SK-N-SH (cell line): ENCODE measurements at regions not wholly inside any gene's neighbourhood (a gene's known extent, or its start where the extent isn't known, plus 50 kb on each side); places are given as distances from the start of the nearest gene placed in this dataset.

Source experiments
- CTCF ChIA-PET: fragments of 300-600, 350-600 bp; formaldehyde crosslinking; extraction: SDS; loops from one replicate; lab custom pipeline; 2021; lab: Yijun Ruan, JAX
- POLR2A ChIA-PET: fragments of 350-600 bp; sonication (Branson Sonifier 250); formaldehyde crosslinking; extraction: SDS; loops from one replicate; lab custom pipeline; 2020; ENCODE audit warnings: antibody characterized with exemption, inconsistent platforms; lab: Yijun Ruan, JAX
- DNase-seq: peaks from one replicate; pipeline ENCODE4 v3.0.0; 2012
- H2AFZ ChIP-seq: fragments of 200-600 bp; sonication (generic); 2 replicates; pipeline ENCODE4 v1.8.1; 2016; ENCODE audit warnings: antibody characterized with exemption, mild to moderate bottlenecking, low read depth
- H3F3A ChIP-seq: fragments of 200-600 bp; sonication (generic); replicated peaks from 2 replicates; pipeline ENCODE3; 2016; ENCODE audit warnings: antibody characterized with exemption, mild to moderate bottlenecking; ENCODE audit not compliant: insufficient read depth
- H3K27ac ChIP-seq, 2 experiments: fragments of 200-500 bp in 1 of 2; fragments of 200-600 bp in 1 of 2; sonication (Bioruptor generic) in 1 of 2; sonication (generic), shearing (Covaris generic) in 1 of 2; 2 replicates each; pipeline versions ENCODE4 v1.5.1 to v1.6.1; 2014 to 2016; ENCODE audit warnings: low read depth in 2 of 2, inconsistent platforms in 1 of 2, low read length in 1 of 2, mild to moderate bottlenecking in 1 of 2, mixed read lengths in 1 of 2
- H3K27me3 ChIP-seq: fragments of 200-600 bp; sonication (generic), shearing (Covaris generic); 2 replicates; pipeline ENCODE4 v1.6.1; 2016; ENCODE audit warnings: mixed run types; ENCODE audit not compliant: insufficient read depth
- H3K36me3 ChIP-seq, 2 experiments: fragments of 200-500 bp in 1 of 2; fragments of 200-600 bp in 1 of 2; sonication (Bioruptor generic) in 1 of 2; sonication (generic) in 1 of 2; replicated peaks in 1 of 2; 2 replicates each; pipeline versions ENCODE3 to v1.5.1; 2014 to 2016; ENCODE audit warnings: low read length in 1 of 2, mild to moderate bottlenecking in 1 of 2; ENCODE audit not compliant: insufficient read depth in 2 of 2, control insufficient read depth in 1 of 2
- H3K4me1 ChIP-seq, 2 experiments: fragments of 200-500 bp in 1 of 2; fragments of 200-600 bp in 1 of 2; sonication (Bioruptor generic) in 1 of 2; sonication (generic), shearing (Covaris generic) in 1 of 2; 2 replicates each; pipeline versions ENCODE4 v1.5.1 to v1.6.1; 2014 to 2016; ENCODE audit warnings: low read depth in 1 of 2, low read length in 1 of 2, mixed run types in 1 of 2; ENCODE audit not compliant: insufficient read depth in 2 of 2, control insufficient read depth in 1 of 2
- H3K4me2 ChIP-seq: fragments of 200-600 bp; sonication (generic), shearing (Covaris generic); 2 replicates; pipeline ENCODE4 v1.6.1; 2017; ENCODE audit warnings: mixed run types
- H3K4me3 ChIP-seq, 2 experiments: fragments of 200-500 bp in 1 of 2; fragments of 200-600 bp in 1 of 2; sonication (Bioruptor generic) in 1 of 2; sonication (generic), shearing (Covaris generic) in 1 of 2; 2 replicates each; pipeline versions ENCODE4 v1.5.1 to v1.8.1; 2014 to 2016; ENCODE audit warnings: low read depth in 2 of 2, inconsistent platforms in 1 of 2, low read length in 1 of 2, mild to moderate bottlenecking in 1 of 2, mixed read lengths in 1 of 2, moderate library complexity in 1 of 2
- H3K79me2 ChIP-seq: fragments of 200-600 bp; sonication (generic); 2 replicates; pipeline ENCODE4 v1.8.1; 2017; ENCODE audit warnings: mild to moderate bottlenecking; ENCODE audit not compliant: insufficient read depth
- H3K9ac ChIP-seq: fragments of 200-600 bp; sonication (generic); 2 replicates; pipeline ENCODE4 v1.6.1; 2017; ENCODE audit warnings: mixed run types
- H3K9me2 ChIP-seq: fragments of 200-600 bp; sonication (generic); 2 replicates; pipeline ENCODE4 v1.6.1; 2017; ENCODE audit warnings: mixed run types
- H3K9me3 ChIP-seq: fragments of 200-600 bp; sonication (generic); 2 replicates; pipeline ENCODE4 v1.6.1; 2017; ENCODE audit warnings: mixed run types, mild to moderate bottlenecking, moderate library complexity
- H4K20me1 ChIP-seq: fragments of 200-600 bp; sonication (generic); 2 replicates; pipeline ENCODE4 v1.6.1; 2017; ENCODE audit warnings: mild to moderate bottlenecking, mixed run types; ENCODE audit not compliant: insufficient read depth
- CHD2 ChIP-seq: fragments of 150-350 bp; IDR thresholded peaks from 2 replicates; pipeline ENCODE4 v1.6.1; 2018; ENCODE audit warnings: low read length; ENCODE audit not compliant: partially characterized antibody
- ELF1 ChIP-seq: IDR thresholded peaks from 2 replicates; pipeline ENCODE4 v1.4.0; 2012
- EP300 ChIP-seq, 2 experiments: IDR thresholded peaks; 2 replicates each; pipeline versions ENCODE4 v1.4.0 to v1.6.1; 2012; ENCODE audit warnings: borderline replicate concordance in 1 of 2, low read depth in 1 of 2, low read length in 1 of 2
- EZH2phosphoT487 ChIP-seq: fragments of 200-600 bp; sonication (generic); IDR thresholded peaks from 2 replicates; pipeline ENCODE4 v1.6.1; 2017; ENCODE audit warnings: low read depth, mixed run types, mild to moderate bottlenecking, antibody characterized with exemption, moderate library complexity, borderline replicate concordance
- FOXM1 ChIP-seq: IDR thresholded peaks from 2 replicates; pipeline ENCODE4 v1.4.0; 2012; ENCODE audit warnings: low read depth, mild to moderate bottlenecking
- GATA2 ChIP-seq: sonication (generic); formaldehyde crosslinking; IDR thresholded peaks from 2 replicates; pipeline ENCODE4 v1.5.0; 2020; ENCODE audit warnings: mild to moderate bottlenecking, missing genetic modification reagents
- IRF3 ChIP-seq: fragments of 150-350 bp; IDR thresholded peaks from 2 replicates; pipeline ENCODE4 v1.6.1; 2016; ENCODE audit warnings: mild to moderate bottlenecking, low read depth, low read length
- JUND ChIP-seq: IDR thresholded peaks from 2 replicates; pipeline ENCODE4 v1.4.0; 2012
- MEF2A ChIP-seq: IDR thresholded peaks from 2 replicates; pipeline ENCODE4 v1.4.0; 2012; ENCODE audit warnings: low read depth, borderline replicate concordance
- MXI1 ChIP-seq: IDR thresholded peaks from 2 replicates; pipeline ENCODE4 v1.6.1; 2012; ENCODE audit warnings: mild to moderate bottlenecking, low read depth, low read length, improper control_type of control experiment
- NFIC ChIP-seq: IDR thresholded peaks from 2 replicates; pipeline ENCODE4 v1.4.0; 2012; ENCODE audit warnings: borderline replicate concordance
- POLR2AphosphoS5 ChIP-seq: IDR thresholded peaks from 2 replicates; pipeline ENCODE4 v1.6.1; 2012; ENCODE audit warnings: low read depth, low read length
- RAD21 ChIP-seq: IDR thresholded peaks from 2 replicates; pipeline ENCODE4 v1.6.1; 2012; ENCODE audit warnings: mild to moderate bottlenecking, low read length
- RCOR1 ChIP-seq: fragments of 150-350 bp; IDR thresholded peaks from 2 replicates; pipeline ENCODE4 v1.6.1; 2017; ENCODE audit warnings: antibody characterized with exemption, low read length
- REST ChIP-seq: IDR thresholded peaks from 2 replicates; pipeline ENCODE4 v1.6.1; 2012; ENCODE audit warnings: mild to moderate bottlenecking, low read depth, low read length, moderate library complexity
- RFX5 ChIP-seq: IDR thresholded peaks from 2 replicates; pipeline ENCODE4 v1.6.1; 2012; ENCODE audit warnings: mild to moderate bottlenecking, improper control_type of control experiment, low read length
- RXRA ChIP-seq: IDR thresholded peaks from 2 replicates; pipeline ENCODE4 v1.4.0; 2012; ENCODE audit warnings: low read depth, mild to moderate bottlenecking, borderline replicate concordance
- SIN3A ChIP-seq: IDR thresholded peaks from 2 replicates; pipeline ENCODE4 v1.6.1; 2012; ENCODE audit warnings: low read depth, mild to moderate bottlenecking, low read length, moderate library complexity, borderline replicate concordance
- SMC3 ChIP-seq: IDR thresholded peaks from 2 replicates; pipeline ENCODE4 v1.6.1; 2012; ENCODE audit warnings: low read depth, low read length, improper control_type of control experiment
- TAF1 ChIP-seq: IDR thresholded peaks from 2 replicates; pipeline ENCODE4 v1.6.1; 2012; ENCODE audit warnings: low read depth, mild to moderate bottlenecking, low read length, moderate library complexity, borderline replicate concordance
- TEAD4 ChIP-seq: IDR thresholded peaks from 2 replicates; pipeline ENCODE4 v1.4.0; 2012; ENCODE audit warnings: mild to moderate bottlenecking, borderline replicate concordance; ENCODE audit not compliant: insufficient read depth
- USF1 ChIP-seq: IDR thresholded peaks from 2 replicates; pipeline ENCODE4 v1.4.0; 2012; ENCODE audit warnings: low read depth, borderline replicate concordance
- WGBS: methylation state at CpG from one replicate; pipeline ENCODE4 v1.1.6; 2017; ENCODE audit warnings: low lambda C conversion rate; 5-methylcytosine and 5-hydroxymethylcytosine counted together

- no peak overlapping the region for H3K4me3 ChIP-seq
- H3K9me3 ChIP-seq: no peaks in the 10 kb centered on the region
- DNase-seq: no peak
- CTCF ChIA-PET: no interaction called here
- POLR2A ChIA-PET: no interaction called here
- no peaks in the 10 kb centered on the region for H3F3A ChIP-seq
- H3K4me2 ChIP-seq: no peak overlapping the region
- H3K9ac ChIP-seq: no peak overlapping the region
- H3K27ac ChIP-seq: no peak overlapping the region
- no peaks in the 10 kb centered on the region for H3K36me3 ChIP-seq
- 40% methylated on average over 10 of the region's 10 CpGs for WGBS
- no peaks in the 10 kb centered on the region for H4K20me1 ChIP-seq
- no peaks in the 10 kb centered on the region for H3K27me3 ChIP-seq
- H3K4me1 ChIP-seq: no peaks in the 10 kb centered on the region
- TF ChIP-seq SMC3 (no peak), MXI1 (no peak), RXRA (no peak), EZH2phosphoT487 (no peak), POLR2AphosphoS5 (no peak), MEF2A (no peak), IRF3 (no peak), SIN3A (no peak), GATA2 (no peak), JUND (no peak), RAD21 (no peak), NFIC (no peak), TEAD4 (no peak)
- no peaks in the 10 kb centered on the region for H3K9me2 ChIP-seq
- no peaks in the 10 kb centered on the region for H3K79me2 ChIP-seq
- no peak overlapping the region for H2AFZ ChIP-seq
Observed at GRCh38 chr7:67432536-67433234, 436.1 kb downstream of the TYW1 start.

GRCh38 chr7:67435894-67436535, 439.4 kb downstream of the TYW1 start:
- ChIA-PET CTCF (interaction anchor here (0.7 kb wide), 1 partner anchor 58 kb away, joined by 3 read pairs; no protein-coding TSS in a partner anchor), POLR2A (interaction anchor here (0.6 kb wide), 1 partner anchor 1613 kb away, joined by 3 read pairs; no protein-coding TSS in a partner anchor)
- no peak overlapping the region for H3K27ac ChIP-seq
- no peaks in the 10 kb centered on the region for H3K36me3 ChIP-seq
- DNase-seq: no peak
- H3K79me2 ChIP-seq: no peaks in the 10 kb centered on the region
- no peaks in the 10 kb centered on the region for H3K9me3 ChIP-seq
- no peaks in the 10 kb centered on the region for H3K27me3 ChIP-seq
- H3F3A ChIP-seq: no peaks in the 10 kb centered on the region
- no peak overlapping the region for H3K4me2 ChIP-seq
- 19% methylated on average over 9 of the region's 9 CpGs for WGBS
- H3K9me2 ChIP-seq: no peaks in the 10 kb centered on the region
- H3K9ac ChIP-seq: no peak overlapping the region
- no peaks in the 10 kb centered on the region for H4K20me1 ChIP-seq
- no peak overlapping the region for H3K4me3 ChIP-seq
- H3K4me1 ChIP-seq: no peaks in the 10 kb centered on the region
- no peak overlapping the region for H2AFZ ChIP-seq
- TF ChIP-seq RAD21: no peak
- TF ChIP-seq TAF1: no peak
- TF ChIP-seq EZH2phosphoT487: no peak
- no peak for TF ChIP-seq REST
- TF ChIP-seq RFX5: no peak
- no peak for TF ChIP-seq USF1
- no peak for TF ChIP-seq ELF1
- TF ChIP-seq FOXM1: no peak
- TF ChIP-seq EP300 (IDR thresholded peaks at IDR 0.05; ENCODE audit: borderline replicate concordance in 1 of 2, low read depth in 1 of 2, low read length in 1 of 2): no peak
- TF ChIP-seq RCOR1: no peak
- no peak for TF ChIP-seq SMC3
- TF ChIP-seq POLR2AphosphoS5: no peak
- TF ChIP-seq CHD2: no peak
